DND-41 (cell line): ENCODE measurements at regions not wholly inside any gene's neighbourhood (a gene's known extent, or its start where the extent isn't known, plus 50 kb on each side); places are given as distances from the start of the nearest gene placed in this dataset.
"Not testable (repeated sequence)": the region's sequence is repeated elsewhere in the genome, so short reads cannot be mapped to it uniquely, and the experiment has no call there.

Experiments
- CTCF ChIP-seq: IDR thresholded peaks from 2 replicates; pipeline ENCODE4 v1.5.1; 2012; ENCODE audit warnings: borderline replicate concordance, low read length, moderate library complexity, mild to moderate bottlenecking; ENCODE audit not compliant: poor library complexity, severe bottlenecking; ENCODE audit errors: extremely low read depth
- EZH2 ChIP-seq: IDR thresholded peaks from 3 replicates; pipeline ENCODE4 v1.6.1; 2012; ENCODE audit warnings: borderline replicate concordance, low read depth, mild to moderate bottlenecking, moderate library complexity, low read length, inconsistent platforms; ENCODE audit not compliant: severe bottlenecking

- TF ChIP-seq EZH2, CTCF: not testable (repeated sequence)
These were observed 85.0 kb upstream of the TSC22D2 start for GRCh38 chr3:150323091-150323490.
